ENCODE measurements at regions not wholly inside any gene's neighbourhood (a gene's known extent, or its start where the extent isn't known, plus 50 kb on each side); places are given as distances from the start of the nearest gene placed in this dataset.

DNA sequence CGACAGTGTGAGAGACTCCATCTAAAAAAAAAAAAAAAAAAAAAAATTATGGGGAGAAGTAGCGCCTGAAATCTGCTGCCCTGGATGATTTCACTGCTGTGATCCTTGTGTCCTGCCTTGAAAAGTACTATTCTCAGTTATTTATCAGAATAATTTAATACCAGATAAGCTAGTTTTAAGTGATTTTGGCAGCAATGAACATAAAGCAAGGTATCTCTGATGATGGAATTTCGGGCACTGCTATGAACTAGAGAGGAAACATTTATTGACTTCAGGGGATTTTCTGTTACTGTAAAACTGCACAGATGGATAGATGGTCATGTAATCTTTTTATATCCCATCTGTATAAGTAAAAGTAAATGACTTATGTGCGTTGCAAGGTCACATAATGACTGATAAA lies 619.1 kb upstream of the ANKRD30A start:
- TF ChIP-seq, protein P1, sequence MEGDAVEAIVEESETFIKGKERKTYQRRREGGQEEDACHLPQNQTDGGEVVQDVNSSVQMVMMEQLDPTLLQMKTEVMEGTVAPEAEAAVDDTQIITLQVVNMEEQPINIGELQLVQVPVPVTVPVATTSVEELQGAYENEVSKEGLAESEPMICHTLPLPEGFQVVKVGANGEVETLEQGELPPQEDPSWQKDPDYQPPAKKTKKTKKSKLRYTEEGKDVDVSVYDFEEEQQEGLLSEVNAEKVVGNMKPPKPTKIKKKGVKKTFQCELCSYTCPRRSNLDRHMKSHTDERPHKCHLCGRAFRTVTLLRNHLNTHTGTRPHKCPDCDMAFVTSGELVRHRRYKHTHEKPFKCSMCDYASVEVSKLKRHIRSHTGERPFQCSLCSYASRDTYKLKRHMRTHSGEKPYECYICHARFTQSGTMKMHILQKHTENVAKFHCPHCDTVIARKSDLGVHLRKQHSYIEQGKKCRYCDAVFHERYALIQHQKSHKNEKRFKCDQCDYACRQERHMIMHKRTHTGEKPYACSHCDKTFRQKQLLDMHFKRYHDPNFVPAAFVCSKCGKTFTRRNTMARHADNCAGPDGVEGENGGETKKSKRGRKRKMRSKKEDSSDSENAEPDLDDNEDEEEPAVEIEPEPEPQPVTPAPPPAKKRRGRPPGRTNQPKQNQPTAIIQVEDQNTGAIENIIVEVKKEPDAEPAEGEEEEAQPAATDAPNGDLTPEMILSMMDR (IDR thresholded peaks at IDR 0.05), result no peak
- no peak for TF ChIP-seq EP300 (IDR thresholded peaks at IDR 0.05)
